ENCODE measurements at regions not wholly inside any gene's neighbourhood (a gene's known extent, or its start where the extent isn't known, plus 50 kb on each side); places are given as distances from the start of the nearest gene placed in this dataset.
A peak's percentile ranks its signal among the peaks of the same experiment; 100 is the strongest.

DNA sequence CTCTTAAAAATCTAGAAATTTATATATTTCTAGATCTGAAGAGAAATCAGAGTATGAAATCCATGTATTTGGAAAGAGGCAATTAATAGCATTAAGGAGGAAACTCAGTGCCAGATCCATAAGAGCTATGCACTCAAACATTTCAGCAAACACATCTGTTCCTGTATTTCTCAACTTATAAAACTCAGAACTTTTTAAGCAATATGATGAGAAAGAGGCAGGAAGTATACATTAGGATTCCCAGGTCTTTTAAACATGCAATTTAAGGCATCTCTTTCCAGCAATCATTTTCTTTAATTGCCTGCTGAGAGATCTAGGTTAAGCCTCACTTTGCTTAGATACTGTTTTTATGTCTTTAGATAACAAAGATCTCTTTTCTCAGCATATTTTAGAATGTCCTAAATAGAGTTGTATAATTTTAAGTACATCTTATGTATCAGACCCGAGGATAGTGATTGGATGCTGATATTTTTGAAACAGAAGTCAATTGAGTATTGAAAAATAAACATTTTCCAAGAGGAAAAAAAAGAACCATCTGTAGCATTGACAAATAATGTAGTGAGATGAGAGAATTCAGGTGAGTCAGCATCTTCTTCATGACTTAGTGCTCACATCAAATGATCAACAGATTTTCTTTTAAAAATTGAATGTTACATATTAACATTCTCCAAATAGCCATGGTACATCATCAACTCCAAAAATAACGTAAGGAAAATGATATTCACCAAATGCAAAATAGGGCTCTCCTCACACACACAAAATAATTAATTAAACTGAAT lies 461.4 kb upstream of the NOX3 start:
- DNase-seq: no peak
- Histone ChIP-seq H3K9me3 (ENCODE audit: control insufficient read depth, low read length) (no peaks in the 10 kb centered on the region), H3K27me3 (ENCODE audit: control insufficient read depth, insufficient read depth) (no peaks in the 10 kb centered on the region), H3K27ac (ENCODE audit: low read length) (no peak overlapping the region), H3K4me1 (ENCODE audit: control insufficient read depth, insufficient read depth, low read length) (no peaks in the 10 kb centered on the region), H3K4me3 (ENCODE audit: low read length) (no peak overlapping the region)
- WGBS: 74% methylated on average over 2 of the region's 2 CpGs
- ATAC-seq: no peak
- intact Hi-C loops (cut with DNase I): no loop called here

DNA sequence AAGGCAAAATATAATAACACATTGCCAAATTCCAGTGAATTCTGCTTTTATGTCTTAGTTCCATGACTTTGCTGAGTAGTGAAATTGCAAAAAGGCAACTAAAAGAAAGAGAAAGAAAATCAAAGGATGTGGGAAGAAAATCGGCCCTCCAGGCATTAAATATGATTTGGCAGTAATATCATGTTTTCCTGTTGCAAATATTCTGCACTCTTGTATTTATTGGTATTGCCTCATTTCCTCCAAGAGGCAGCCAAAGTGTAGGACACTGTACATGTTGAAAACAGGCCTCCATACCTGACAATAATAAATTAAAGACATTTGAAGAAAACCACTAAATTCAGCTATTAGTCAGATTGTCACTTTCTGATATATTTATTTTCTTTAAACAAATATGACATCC lies 460.0 kb upstream of the NOX3 start:
- intact Hi-C loops (cut with DNase I): no loop called here
- 38% methylated on average over 1 of the region's 1 CpG for WGBS
- no peak for DNase-seq
- Histone ChIP-seq H3K4me3 (ENCODE audit: low read length) (no peak overlapping the region), H3K4me1 (ENCODE audit: control insufficient read depth, insufficient read depth, low read length) (no peaks in the 10 kb centered on the region), H3K27me3 (ENCODE audit: control insufficient read depth, insufficient read depth) (no peaks in the 10 kb centered on the region), H3K27ac (ENCODE audit: low read length) (no peak overlapping the region), H3K9me3 (ENCODE audit: control insufficient read depth, low read length) (no peaks in the 10 kb centered on the region)
- no peak for ATAC-seq

DNA sequence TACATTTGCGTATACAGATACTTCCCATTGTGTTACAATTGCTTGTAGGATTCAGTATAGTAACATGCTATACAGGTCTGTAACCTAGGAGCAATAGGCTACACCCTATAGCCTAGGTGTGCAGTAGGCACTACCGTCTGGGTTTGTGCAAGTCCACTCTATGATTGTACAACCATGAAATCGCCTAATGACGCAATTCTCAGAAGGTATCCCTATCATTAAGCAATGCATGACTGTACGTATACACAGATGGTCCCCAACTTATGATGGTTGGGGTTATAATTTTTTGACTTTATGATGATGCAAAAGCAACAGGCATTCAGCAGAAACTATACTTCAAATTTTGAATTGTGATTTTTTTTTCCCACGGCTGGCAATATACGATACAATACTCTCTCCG lies 458.2 kb upstream of the NOX3 start:
- H3K4me1 ChIP-seq (ENCODE audit: control insufficient read depth, insufficient read depth, low read length): no peaks in the 10 kb centered on the region
- peaks cover 1% of the 10 kb centered on the region for H3K9me3 ChIP-seq (ENCODE audit: control insufficient read depth, low read length)
- H3K4me3 ChIP-seq (ENCODE audit: low read length): no peak overlapping the region
- ATAC-seq (no peak), DNase-seq (no peak)
- intact Hi-C loops (cut with DNase I): no loop called here
- no peak overlapping the region for H3K27ac ChIP-seq (ENCODE audit: low read length)
- WGBS: 94% methylated on average over 8 of the region's 8 CpGs
- no peaks in the 10 kb centered on the region for H3K27me3 ChIP-seq (ENCODE audit: control insufficient read depth, insufficient read depth)

DNA sequence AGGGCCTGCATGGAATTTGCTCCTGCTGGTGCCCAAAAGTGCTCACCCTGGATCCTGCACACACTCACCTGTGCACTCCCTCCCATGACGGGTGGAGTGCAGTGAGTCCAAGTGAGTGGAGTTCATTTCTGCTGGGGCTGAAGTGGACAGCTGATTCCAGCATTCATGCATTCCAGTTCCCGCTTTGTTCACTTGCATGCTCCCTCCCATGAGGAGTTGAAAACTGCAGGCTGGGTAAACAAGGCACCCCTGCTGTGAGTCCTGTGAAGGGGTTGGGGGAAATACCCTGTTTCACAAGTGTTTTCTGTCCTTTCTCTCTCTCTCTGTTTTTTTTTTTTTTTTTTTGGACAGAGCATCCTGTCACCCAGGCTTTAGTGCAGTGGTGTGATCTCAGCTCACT lies 454.1 kb upstream of the NOX3 start:
- Histone ChIP-seq H3K4me3 (ENCODE audit: low read length) (no peak overlapping the region), H3K27ac (ENCODE audit: low read length) (no peak overlapping the region), H3K27me3 (ENCODE audit: control insufficient read depth, insufficient read depth) (no peaks in the 10 kb centered on the region), H3K4me1 (ENCODE audit: control insufficient read depth, insufficient read depth, low read length) (no peaks in the 10 kb centered on the region), H3K9me3 (ENCODE audit: control insufficient read depth, low read length) (peaks cover 1% of the 10 kb centered on the region)
- intact Hi-C loops (cut with DNase I): no loop called here
- ATAC-seq (no peak), DNase-seq (no peak)
- 62% methylated on average over 2 of the region's 2 CpGs for WGBS

DNA sequence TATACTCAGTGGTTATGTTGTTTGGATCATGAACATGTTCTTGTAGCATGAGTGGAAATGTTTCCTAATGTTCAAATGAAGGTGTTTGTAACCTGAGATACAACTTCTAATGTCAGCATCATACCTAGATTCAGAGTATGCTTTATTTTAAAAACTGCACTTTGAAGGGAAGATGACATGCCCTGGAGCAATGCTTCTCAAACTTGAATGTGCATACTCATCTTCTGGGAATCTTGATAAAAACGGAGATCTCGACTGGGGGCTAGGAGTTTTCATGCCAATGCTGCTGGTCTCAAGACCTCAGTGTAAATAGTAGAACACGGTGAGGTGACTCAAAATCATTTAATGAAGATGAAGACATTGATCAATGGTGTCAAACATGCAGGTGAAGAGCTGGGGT lies 440.0 kb upstream of the NOX3 start:
- DNase-seq: no peak
- intact Hi-C loops (cut with DNase I): no loop called here
- ATAC-seq: no peak
- Histone ChIP-seq H3K27ac (ENCODE audit: low read length) (no peak overlapping the region), H3K27me3 (ENCODE audit: control insufficient read depth, insufficient read depth) (no peaks in the 10 kb centered on the region), H3K4me3 (ENCODE audit: low read length) (no peak overlapping the region), H3K4me1 (ENCODE audit: control insufficient read depth, insufficient read depth, low read length) (no peaks in the 10 kb centered on the region), H3K9me3 (ENCODE audit: control insufficient read depth, low read length) (no peaks in the 10 kb centered on the region)
- 85% methylated on average over 3 of the region's 3 CpGs for WGBS

DNA sequence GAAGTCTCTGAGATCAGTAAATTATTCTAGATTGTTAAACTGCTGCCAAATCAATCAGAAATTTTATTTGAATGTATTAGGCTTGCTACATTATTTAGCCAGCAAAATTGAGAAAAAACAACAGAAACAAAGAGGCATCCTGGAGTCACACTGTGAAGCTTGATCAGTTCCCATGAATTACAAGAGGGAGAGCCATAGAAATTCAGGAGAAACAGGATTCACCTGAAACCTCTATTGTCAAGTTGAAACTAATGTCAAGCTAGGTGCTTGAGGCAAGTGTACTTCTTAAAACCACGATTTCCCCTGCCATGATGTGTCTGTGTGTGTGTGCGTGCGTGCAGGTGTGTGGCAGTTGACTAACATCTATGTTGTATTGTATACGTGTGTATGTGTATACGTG lies 439.1 kb upstream of the NOX3 start:
- ATAC-seq (no peak), DNase-seq (no peak)
- WGBS: 84% methylated on average over 5 of the region's 5 CpGs
- intact Hi-C loops (cut with DNase I): no loop called here
- Histone ChIP-seq H3K4me3 (ENCODE audit: low read length) (no peak overlapping the region), H3K4me1 (ENCODE audit: control insufficient read depth, insufficient read depth, low read length) (no peaks in the 10 kb centered on the region), H3K27me3 (ENCODE audit: control insufficient read depth, insufficient read depth) (no peaks in the 10 kb centered on the region), H3K9me3 (ENCODE audit: control insufficient read depth, low read length) (no peaks in the 10 kb centered on the region), H3K27ac (ENCODE audit: low read length) (no peak overlapping the region)

DNA sequence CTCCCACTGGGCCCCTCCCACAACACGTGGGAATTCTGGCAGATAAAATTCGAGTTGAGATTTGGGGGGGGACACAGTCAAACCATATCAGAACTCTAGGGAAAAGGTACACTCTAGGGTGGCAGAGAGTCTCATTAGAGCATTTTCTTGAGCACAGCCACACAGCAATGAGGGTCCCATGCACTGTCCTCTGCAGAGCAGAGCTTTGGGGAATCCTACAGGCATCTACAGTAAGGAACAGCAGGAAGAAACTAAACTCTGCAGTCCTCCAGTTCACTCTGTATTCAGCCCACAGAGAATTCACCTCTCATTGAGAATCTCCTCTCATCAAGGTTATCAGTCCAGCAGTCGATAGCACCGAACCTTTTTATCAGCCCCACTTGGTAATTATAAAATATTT lies 438.6 kb upstream of the NOX3 start:
- Histone ChIP-seq H3K9me3 (ENCODE audit: control insufficient read depth, low read length) (no peaks in the 10 kb centered on the region), H3K27ac (ENCODE audit: low read length) (no peak overlapping the region), H3K27me3 (ENCODE audit: control insufficient read depth, insufficient read depth) (no peaks in the 10 kb centered on the region), H3K4me3 (ENCODE audit: low read length) (no peak overlapping the region), H3K4me1 (ENCODE audit: control insufficient read depth, insufficient read depth, low read length) (no peaks in the 10 kb centered on the region)
- ATAC-seq: no peak
- no peak for DNase-seq
- 53% methylated on average over 4 of the region's 4 CpGs for WGBS
- intact Hi-C loops (cut with DNase I): no loop called here

DNA sequence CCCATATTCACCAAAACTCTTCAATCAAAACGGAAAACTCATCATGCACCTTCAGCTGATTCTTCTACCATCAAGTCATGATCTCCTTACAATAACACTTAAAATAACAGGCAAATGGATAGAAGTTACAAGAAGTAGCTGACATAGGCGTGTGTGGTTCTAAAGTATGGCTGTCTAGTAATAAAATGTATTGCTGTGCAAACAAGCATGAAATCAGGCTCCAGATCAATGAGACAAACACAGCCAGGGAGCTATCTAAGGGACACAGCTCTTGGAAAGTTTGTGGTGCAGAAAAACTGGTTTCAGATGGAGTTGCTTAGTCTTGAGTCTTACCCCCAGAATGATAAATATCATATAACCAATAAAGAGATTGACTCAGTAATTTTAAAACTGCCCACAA lies 434.8 kb upstream of the NOX3 start:
- Histone ChIP-seq H3K27me3 (ENCODE audit: control insufficient read depth, insufficient read depth) (no peaks in the 10 kb centered on the region), H3K27ac (ENCODE audit: low read length) (no peak overlapping the region), H3K4me3 (ENCODE audit: low read length) (no peak overlapping the region), H3K9me3 (ENCODE audit: control insufficient read depth, low read length) (no peaks in the 10 kb centered on the region), H3K4me1 (ENCODE audit: control insufficient read depth, insufficient read depth, low read length) (no peaks in the 10 kb centered on the region)
- DNase-seq (no peak), ATAC-seq (no peak)
- 92% methylated on average over 2 of the region's 2 CpGs for WGBS
- intact Hi-C loops (cut with DNase I): no loop called here

DNA sequence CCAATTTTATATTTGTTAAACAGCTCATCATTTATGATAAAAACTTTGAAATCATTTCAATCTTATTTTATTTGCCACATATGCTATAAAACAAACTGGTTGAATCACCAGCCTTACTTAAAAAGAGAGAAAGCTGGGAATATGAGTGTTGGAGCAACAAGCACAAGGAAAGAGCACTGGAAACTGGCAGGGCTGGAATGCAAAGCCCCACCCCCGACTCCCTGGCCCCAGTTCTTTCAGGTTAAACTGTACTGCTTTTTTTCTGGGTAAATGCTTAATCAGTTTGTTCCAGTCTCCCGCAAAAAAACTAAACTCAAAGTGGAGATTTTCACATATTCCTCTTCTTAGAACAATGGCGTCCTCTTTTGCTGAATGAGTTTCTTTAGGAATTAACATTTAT lies 433.8 kb upstream of the NOX3 start:
- DNase-seq (no peak), ATAC-seq (no peak)
- 76% methylated on average over 3 of the region's 3 CpGs for WGBS
- no peak overlapping the region for H3K4me3 ChIP-seq (ENCODE audit: low read length)
- H3K4me1 ChIP-seq (ENCODE audit: control insufficient read depth, insufficient read depth, low read length): no peaks in the 10 kb centered on the region
- intact Hi-C loops (cut with DNase I): no loop called here
- no peaks in the 10 kb centered on the region for H3K27me3 ChIP-seq (ENCODE audit: control insufficient read depth, insufficient read depth)
- H3K27ac ChIP-seq (ENCODE audit: low read length): no peak overlapping the region
- H3K9me3 ChIP-seq (ENCODE audit: control insufficient read depth, low read length): no peaks in the 10 kb centered on the region

DNA sequence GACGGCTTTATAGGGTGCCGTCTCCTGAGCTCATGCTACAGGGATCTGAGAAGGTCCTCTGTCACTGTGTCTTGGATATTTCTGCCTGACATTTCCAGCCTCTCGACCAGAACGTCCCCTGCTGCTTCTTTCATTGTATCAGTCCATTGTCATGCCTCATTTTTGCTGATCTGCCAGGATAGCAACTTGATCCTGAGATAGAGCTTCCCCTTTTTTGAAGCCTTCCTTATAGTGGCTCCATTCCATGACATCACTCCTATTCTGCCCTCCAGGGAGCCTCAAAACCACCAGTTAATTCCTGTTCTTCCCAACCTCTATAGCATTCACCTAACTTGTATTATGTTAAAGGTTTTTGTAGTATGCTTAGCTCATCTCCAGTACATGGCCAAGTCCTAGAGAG lies 431.8 kb upstream of the NOX3 start:
- ATAC-seq (no peak), DNase-seq (no peak)
- intact Hi-C loops (cut with DNase I): no loop called here
- Histone ChIP-seq H3K27me3 (ENCODE audit: control insufficient read depth, insufficient read depth) (no peaks in the 10 kb centered on the region), H3K4me3 (ENCODE audit: low read length) (no peak overlapping the region), H3K4me1 (ENCODE audit: control insufficient read depth, insufficient read depth, low read length) (no peaks in the 10 kb centered on the region), H3K9me3 (ENCODE audit: control insufficient read depth, low read length) (no peaks in the 10 kb centered on the region), H3K27ac (ENCODE audit: low read length) (no peak overlapping the region)
- WGBS: 73% methylated on average over 4 of the region's 4 CpGs

DNA sequence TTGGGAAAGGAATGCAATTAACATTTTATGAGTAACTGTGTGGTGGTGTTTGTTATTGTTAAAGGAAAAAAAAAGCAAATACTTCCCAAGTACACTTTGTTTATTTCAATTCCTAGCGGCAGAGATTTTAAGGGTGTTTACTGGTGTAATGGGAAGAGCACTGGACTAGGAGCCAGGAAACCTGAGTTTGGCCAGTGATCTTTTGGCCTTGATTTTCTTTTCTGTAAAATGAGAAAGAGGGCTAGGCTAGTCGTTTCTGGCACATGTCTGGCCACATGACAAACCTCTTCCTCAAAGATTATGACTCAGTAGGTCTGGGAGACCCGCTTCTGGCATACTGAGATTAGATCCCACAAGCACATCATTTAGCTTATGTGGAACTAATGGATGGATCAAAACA lies 428.1 kb upstream of the NOX3 start:
- intact Hi-C loops (cut with DNase I): no loop called here
- Histone ChIP-seq H3K4me3 (ENCODE audit: low read length) (no peak overlapping the region), H3K27ac (ENCODE audit: low read length) (no peak overlapping the region), H3K4me1 (ENCODE audit: control insufficient read depth, insufficient read depth, low read length) (no peaks in the 10 kb centered on the region), H3K27me3 (ENCODE audit: control insufficient read depth, insufficient read depth) (no peaks in the 10 kb centered on the region), H3K9me3 (ENCODE audit: control insufficient read depth, low read length) (no peaks in the 10 kb centered on the region)
- no peak for DNase-seq
- WGBS: 33% methylated on average over 3 of the region's 3 CpGs
- ATAC-seq: peak in 1 of 2 donors; percentile 26

DNA sequence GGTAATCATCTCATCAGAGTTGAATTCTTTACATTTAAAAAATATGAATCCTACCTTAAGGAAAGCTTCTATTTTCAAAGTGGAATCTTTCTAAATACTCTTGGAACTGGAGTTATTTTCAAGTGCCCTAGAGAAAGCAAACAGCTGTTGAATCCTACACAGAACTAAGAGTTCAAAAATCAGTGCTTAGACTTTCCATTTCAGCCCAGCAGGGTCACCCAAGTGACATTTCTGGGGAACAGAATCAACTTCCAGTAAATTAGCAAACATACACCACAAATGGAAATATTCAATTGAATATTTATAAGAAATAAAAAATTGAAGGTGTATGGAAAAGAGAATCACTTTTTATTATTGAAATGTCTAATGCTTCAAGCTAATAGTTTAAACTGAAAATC lies 427.7 kb upstream of the NOX3 start:
- peak in 1 of 2 donors; percentile 45 for ATAC-seq
- intact Hi-C loops (cut with DNase I): no loop called here
- no peak for DNase-seq
- H3K27ac ChIP-seq (ENCODE audit: low read length): no peak overlapping the region
- no peaks in the 10 kb centered on the region for H3K27me3 ChIP-seq (ENCODE audit: control insufficient read depth, insufficient read depth)
- H3K4me1 ChIP-seq (ENCODE audit: control insufficient read depth, insufficient read depth, low read length): no peaks in the 10 kb centered on the region
- H3K9me3 ChIP-seq (ENCODE audit: control insufficient read depth, low read length): no peaks in the 10 kb centered on the region
- H3K4me3 ChIP-seq (ENCODE audit: low read length): no peak overlapping the region
